BJ (cell line): ENCODE measurements at regions not wholly inside any gene's neighbourhood (a gene's known extent, or its start where the extent isn't known, plus 50 kb on each side); places are given as distances from the start of the nearest gene placed in this dataset.

Experiments
- CTCF ChIA-PET: fragments of 350-600 bp; formaldehyde crosslinking; extraction: SDS; loops from one replicate; lab custom pipeline; 2021; ENCODE audit warnings: antibody characterized with exemption, inconsistent platforms; lab: Yijun Ruan, JAX
- POLR2A ChIA-PET: fragments of 300-600 bp; sonication (Branson Sonifier 250); formaldehyde crosslinking; extraction: SDS; loops from one replicate; lab custom pipeline; 2021; ENCODE audit warnings: antibody characterized with exemption; lab: Charles Lee
- DNase-seq: peaks from one replicate; pipeline ENCODE4 v3.0.0-alpha.2; 2011; ENCODE audit warnings: low read depth
- H3K27me3 ChIP-seq: 2 replicates; pipeline ENCODE4 v1.6.0; 2011; ENCODE audit warnings: low read length; ENCODE audit not compliant: control insufficient read depth, insufficient read depth
- H3K36me3 ChIP-seq: 2 replicates; pipeline ENCODE4 v1.5.1; 2011; ENCODE audit warnings: low read length; ENCODE audit not compliant: control insufficient read depth, insufficient read depth
- H3K4me3 ChIP-seq: 2 replicates; pipeline ENCODE4 v1.5.1; 2011; ENCODE audit warnings: low read depth, mild to moderate bottlenecking, control low read depth, low read length
- CTCF ChIP-seq: IDR thresholded peaks from 2 replicates; pipeline ENCODE4 v1.5.1; 2011; ENCODE audit warnings: low read depth, mild to moderate bottlenecking, control low read depth, inconsistent platforms, low read length, moderate library complexity; ENCODE audit not compliant: insufficient read depth

DNA sequence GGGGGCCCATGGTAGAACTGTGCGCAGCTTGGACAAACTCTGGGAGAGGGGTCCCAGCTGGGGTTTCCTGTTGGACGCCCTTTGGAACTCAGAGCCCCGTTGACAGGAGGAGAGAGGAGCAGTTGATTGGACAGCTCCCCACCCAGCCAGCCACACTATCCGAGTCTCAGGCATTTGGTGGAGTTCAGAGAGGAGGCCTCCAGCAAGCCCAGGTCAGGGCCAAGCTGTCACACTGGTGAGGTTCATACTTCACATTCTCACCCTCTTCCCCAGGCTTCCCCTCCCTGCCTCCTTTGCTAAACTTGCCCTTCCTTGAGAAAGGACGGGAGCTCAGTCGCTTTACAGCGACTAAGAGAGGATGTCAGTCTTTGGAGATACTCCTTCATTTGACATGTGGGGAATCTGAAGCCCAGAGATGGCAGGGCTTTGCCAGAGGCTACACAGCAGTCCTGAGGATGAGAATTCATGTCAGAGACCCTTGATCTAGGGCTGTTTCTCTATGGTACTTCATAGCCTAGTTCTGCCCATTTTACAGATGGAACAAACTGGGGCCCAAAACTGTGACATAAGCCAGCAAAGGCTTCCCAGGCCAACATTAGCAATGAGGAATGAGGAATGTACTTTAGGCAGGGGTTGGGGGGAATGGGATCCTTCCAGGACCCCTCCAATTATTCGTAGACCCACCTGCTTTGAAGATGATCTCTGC is 142.2 kb downstream of the SMAD6 start:
- DNase-seq: no peak
- POLR2A ChIA-PET: no interaction called here
- CTCF ChIA-PET: interaction anchor here (2.9 to 6.4 kb wide), 3 partner anchors 8 to 70 kb away, joined by 15 to 31 read pairs (median 15); no protein-coding TSS in a partner anchor
- TF ChIP-seq CTCF: no peak
- no peaks in the 10 kb centered on the region for H3K27me3 ChIP-seq
- no peaks in the 10 kb centered on the region for H3K36me3 ChIP-seq
- H3K4me3 ChIP-seq: no peak overlapping the region

DNA sequence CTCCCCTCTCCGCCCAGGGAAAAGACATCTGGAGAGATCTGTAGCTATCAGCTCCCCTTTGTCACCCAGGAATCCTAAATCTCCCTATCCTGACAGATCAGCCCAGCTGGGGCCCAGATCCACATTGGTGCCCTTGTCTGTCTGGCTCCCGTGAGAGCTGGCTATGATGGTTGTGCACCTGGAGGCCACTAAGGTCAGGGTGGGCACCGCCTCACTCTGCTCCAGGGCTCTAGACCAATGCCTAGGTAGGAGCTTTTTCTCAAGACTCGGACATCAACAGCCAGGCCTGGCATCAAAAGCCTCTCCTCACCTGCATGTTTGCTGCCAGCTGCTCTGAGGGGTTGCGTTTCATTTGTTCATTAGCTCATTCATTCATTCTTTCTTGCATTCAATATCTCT is 142.7 kb downstream of the SMAD6 start:
- ChIA-PET POLR2A (no interaction called here), CTCF (interaction anchor here (2.9 to 6.4 kb wide), 4 partner anchors 8 to 70 kb away, joined by 10 to 31 read pairs (median 15); no protein-coding TSS in a partner anchor)
- H3K27me3 ChIP-seq: no peaks in the 10 kb centered on the region
- DNase-seq: no peak
- H3K36me3 ChIP-seq: no peaks in the 10 kb centered on the region
- TF ChIP-seq CTCF: no peak
- H3K4me3 ChIP-seq: no peak overlapping the region

DNA sequence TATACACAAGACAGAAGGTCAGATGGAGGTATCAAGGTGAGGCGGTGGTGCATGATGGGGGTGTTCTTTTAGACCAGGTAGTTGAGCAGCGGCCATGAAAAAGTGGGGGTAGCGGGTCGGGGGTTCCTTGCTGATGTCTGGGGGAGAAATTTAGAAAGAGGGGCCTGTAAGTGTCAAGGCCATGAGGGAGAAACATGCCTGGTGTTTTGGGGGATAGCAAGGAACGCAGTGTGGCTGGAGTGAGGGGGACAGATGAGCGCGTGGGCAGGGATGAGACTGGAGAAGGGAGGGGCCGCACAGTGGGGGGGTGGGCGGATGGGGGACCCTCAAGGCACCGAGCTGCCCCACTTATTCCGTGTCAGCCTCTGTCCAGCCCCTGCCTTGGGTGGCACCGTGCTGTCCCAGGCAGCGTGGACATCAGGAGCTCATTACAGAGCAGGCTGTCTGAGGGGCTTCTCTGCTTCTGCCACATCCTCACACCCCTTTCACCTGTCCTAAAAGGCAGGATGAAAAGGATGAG is 143.3 kb downstream of the SMAD6 start:
- Histone ChIP-seq H3K4me3 (no peak overlapping the region), H3K27me3 (no peaks in the 10 kb centered on the region), H3K36me3 (no peaks in the 10 kb centered on the region)
- no peak for TF ChIP-seq CTCF
- POLR2A ChIA-PET: interaction anchor here (0.6 kb wide), 1 partner anchor 142 kb away, joined by 5 read pairs; no protein-coding TSS in a partner anchor
- DNase-seq: no peak
- CTCF ChIA-PET: interaction anchor here (0.7 to 6.4 kb wide), 6 partner anchors 9 to 226 kb away, joined by 3 to 31 read pairs (median 6); no protein-coding TSS in a partner anchor

DNA sequence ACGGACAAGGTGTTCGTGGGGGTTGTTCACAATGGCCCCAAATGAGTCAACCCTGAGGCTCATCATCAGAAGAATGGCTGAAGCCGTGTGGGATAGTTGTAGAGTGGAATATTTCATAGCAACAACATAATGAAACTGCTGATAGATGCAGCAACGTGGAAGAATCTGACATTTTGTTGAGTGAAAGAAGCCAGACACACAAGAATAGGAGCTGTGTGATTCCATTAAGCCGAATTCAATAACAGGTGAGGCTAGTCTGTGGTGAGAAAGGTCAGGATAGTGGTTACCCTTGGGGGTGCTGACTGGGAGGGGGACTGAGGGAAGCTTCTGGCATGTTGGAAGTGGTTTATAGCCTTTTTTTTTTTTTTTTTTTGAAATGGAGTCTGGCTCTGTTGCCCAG is 144.0 kb downstream of the SMAD6 start:
- Histone ChIP-seq H3K4me3 (no peak overlapping the region), H3K36me3 (no peaks in the 10 kb centered on the region), H3K27me3 (no peaks in the 10 kb centered on the region)
- DNase-seq: no peak
- ChIA-PET CTCF (interaction anchor here (0.7 to 6.4 kb wide), 7 partner anchors 8 to 227 kb away, joined by 3 to 31 read pairs (median 6); no protein-coding TSS in a partner anchor), POLR2A (interaction anchor here (0.6 kb wide), 1 partner anchor 143 kb away, joined by 5 read pairs; no protein-coding TSS in a partner anchor)
- no peak for TF ChIP-seq CTCF

- ChIA-PET POLR2A (interaction anchor here (0.6 kb wide), 2 partner anchors 231 to 1974 kb away, joined by 3 to 4 read pairs; partner anchors contain the start of gene ANP32A), CTCF (interaction anchor here (0.9 to 6.4 kb wide), 5 partner anchors 26 to 99 kb away, joined by 3 to 31 read pairs (median 6); no protein-coding TSS in a partner anchor)
- no peaks in the 10 kb centered on the region for H3K27me3 ChIP-seq
- no peak for DNase-seq
- H3K4me3 ChIP-seq: no peak overlapping the region
- H3K36me3 ChIP-seq: no peaks in the 10 kb centered on the region
- TF ChIP-seq CTCF: no peak
These were observed 144.8 kb downstream of the SMAD6 start for GRCh38 chr15:66846811-66847210.
